Suppressor macrophage (primary cell): ENCODE measurements at regions not wholly inside any gene's neighbourhood (a gene's known extent, or its start where the extent isn't known, plus 50 kb on each side); places are given as distances from the start of the nearest gene placed in this dataset.

Source experiments
- DNase-seq, 4 experiments: peaks; one replicate each; pipeline ENCODE4 v3.0.0-alpha.2; 2020 to 2022

GRCh38 chr9:86757382-86757720 is 190.0 kb downstream of the GAS1 start:
- DNase-seq, result no peak

- DNase-seq, result no peak
Measured at GRCh38 chr9:86756576-86757381, 190.5 kb downstream of the GAS1 start.

GRCh38 chr9:86755561-86755941 is 191.8 kb downstream of the GAS1 start:
- no peak for DNase-seq

GRCh38 chr9:86754581-86755560 is 192.4 kb downstream of the GAS1 start:
- peak in 1 of 4 experiments; percentile 9 for DNase-seq

GRCh38 chr9:86753836-86754235 is 193.5 kb downstream of the GAS1 start:
- DNase-seq, result no peak

GRCh38 chr9:86752733-86753132 is 194.6 kb downstream of the GAS1 start:
- no peak for DNase-seq

GRCh38 chr9:86751956-86752355 is 195.3 kb downstream of the GAS1 start:
- no peak for DNase-seq

GRCh38 chr9:86751207-86751606 is 196.1 kb downstream of the GAS1 start:
- DNase-seq, result no peak

GRCh38 chr9:86749894-86750255 is 197.4 kb downstream of the GAS1 start:
- DNase-seq, result no peak

GRCh38 chr9:86749161-86749893 is 198.0 kb downstream of the GAS1 start:
- no peak for DNase-seq

- DNase-seq, result no peak
Measured at GRCh38 chr9:86747711-86748110, 199.6 kb downstream of the GAS1 start.

- DNase-seq, result peak in 1 of 4 experiments; percentile 10
Measured at GRCh38 chr9:86741311-86742208, 205.7 kb downstream of the GAS1 start.

- DNase-seq, result no peak
Measured at GRCh38 chr9:86735772-86736458, 211.4 kb downstream of the GAS1 start.

- DNase-seq, result no peak
Measured at GRCh38 chr9:86734771-86735170, 212.5 kb downstream of the GAS1 start.

GRCh38 chr9:86733929-86734328 is 213.4 kb downstream of the GAS1 start:
- DNase-seq, result no peak

- DNase-seq, result no peak
Measured at GRCh38 chr9:86732514-86733171, 214.7 kb downstream of the GAS1 start.

- no peak for DNase-seq
Measured at GRCh38 chr9:86731511-86732063, 215.7 kb downstream of the GAS1 start.

- DNase-seq, result no peak
Measured at GRCh38 chr9:86730163-86730928, 217.0 kb downstream of the GAS1 start.

GRCh38 chr9:86724529-86724928 is 222.8 kb downstream of the GAS1 start:
- no peak for DNase-seq

- peak in 2 of 4 experiments; percentile 5 to 15 for DNase-seq
Measured at GRCh38 chr9:86723346-86723745, 224.0 kb downstream of the GAS1 start.
